HL-60 (cell line): ENCODE measurements at regions not wholly inside any gene's neighbourhood (a gene's known extent, or its start where the extent isn't known, plus 50 kb on each side); places are given as distances from the start of the nearest gene placed in this dataset.
"Not testable (repeated sequence)": the region's sequence is repeated elsewhere in the genome, so short reads cannot be mapped to it uniquely, and the experiment has no call there.

ENCODE experiments used
- DNase-seq, 2 experiments: peaks; one replicate each; pipeline ENCODE4 v3.0.0-alpha.2; 2010 to 2020; ENCODE audit warnings: low read depth in 1 of 2, low spot score in 1 of 2
- H3K27ac ChIP-seq: fragments of 250-450 bp; sonication (Bioruptor Pico); replicated peaks from 2 replicates; pipeline ENCODE4 v1.5.1; 2020; ENCODE audit warnings: mild to moderate bottlenecking, moderate library complexity
- H3K27me3 ChIP-seq: fragments of 250-450 bp; sonication (Bioruptor Pico); 2 replicates; pipeline ENCODE4 v1.5.1; 2021; ENCODE audit warnings: mild to moderate bottlenecking, moderate library complexity; ENCODE audit not compliant: insufficient read depth, poor library complexity, severe bottlenecking
- H3K4me3 ChIP-seq: replicated peaks from 2 replicates; pipeline ENCODE4 v1.5.1; 2011; ENCODE audit warnings: mild to moderate bottlenecking, control low read depth, low read length; ENCODE audit not compliant: insufficient read depth
- CTCF ChIP-seq: IDR thresholded peaks from one replicate; pipeline ENCODE4 v1.5.1; 2011; ENCODE audit warnings: low read length, control low read depth, inconsistent platforms; ENCODE audit not compliant: insufficient read depth
- GABPA ChIP-seq: IDR thresholded peaks from 2 replicates; pipeline ENCODE4 v1.6.1; 2012; ENCODE audit warnings: low read depth
- POLR2AphosphoS5 ChIP-seq: IDR thresholded peaks from 2 replicates; pipeline ENCODE4 v1.6.1; 2012; ENCODE audit warnings: low read depth
- SPI1 ChIP-seq: IDR thresholded peaks from 2 replicates; pipeline ENCODE4 v1.6.1; 2012; ENCODE audit warnings: low read depth, mild to moderate bottlenecking, borderline replicate concordance
- TF ChIP-seq, protein P1 (sequence below): IDR thresholded peaks from 2 replicates; pipeline ENCODE4 v1.6.1; 2012; ENCODE audit warnings: low read depth; ENCODE audit not compliant: insufficient replicate concordance

GRCh38 chr4:159027535-159027934 is 75.3 kb upstream of the RAPGEF2 start:
- H3K4me3 ChIP-seq, result no peak overlapping the region
- H3K27ac ChIP-seq, result no peak overlapping the region
- no peaks in the 10 kb centered on the region for H3K27me3 ChIP-seq
- TF ChIP-seq, protein P1, sequence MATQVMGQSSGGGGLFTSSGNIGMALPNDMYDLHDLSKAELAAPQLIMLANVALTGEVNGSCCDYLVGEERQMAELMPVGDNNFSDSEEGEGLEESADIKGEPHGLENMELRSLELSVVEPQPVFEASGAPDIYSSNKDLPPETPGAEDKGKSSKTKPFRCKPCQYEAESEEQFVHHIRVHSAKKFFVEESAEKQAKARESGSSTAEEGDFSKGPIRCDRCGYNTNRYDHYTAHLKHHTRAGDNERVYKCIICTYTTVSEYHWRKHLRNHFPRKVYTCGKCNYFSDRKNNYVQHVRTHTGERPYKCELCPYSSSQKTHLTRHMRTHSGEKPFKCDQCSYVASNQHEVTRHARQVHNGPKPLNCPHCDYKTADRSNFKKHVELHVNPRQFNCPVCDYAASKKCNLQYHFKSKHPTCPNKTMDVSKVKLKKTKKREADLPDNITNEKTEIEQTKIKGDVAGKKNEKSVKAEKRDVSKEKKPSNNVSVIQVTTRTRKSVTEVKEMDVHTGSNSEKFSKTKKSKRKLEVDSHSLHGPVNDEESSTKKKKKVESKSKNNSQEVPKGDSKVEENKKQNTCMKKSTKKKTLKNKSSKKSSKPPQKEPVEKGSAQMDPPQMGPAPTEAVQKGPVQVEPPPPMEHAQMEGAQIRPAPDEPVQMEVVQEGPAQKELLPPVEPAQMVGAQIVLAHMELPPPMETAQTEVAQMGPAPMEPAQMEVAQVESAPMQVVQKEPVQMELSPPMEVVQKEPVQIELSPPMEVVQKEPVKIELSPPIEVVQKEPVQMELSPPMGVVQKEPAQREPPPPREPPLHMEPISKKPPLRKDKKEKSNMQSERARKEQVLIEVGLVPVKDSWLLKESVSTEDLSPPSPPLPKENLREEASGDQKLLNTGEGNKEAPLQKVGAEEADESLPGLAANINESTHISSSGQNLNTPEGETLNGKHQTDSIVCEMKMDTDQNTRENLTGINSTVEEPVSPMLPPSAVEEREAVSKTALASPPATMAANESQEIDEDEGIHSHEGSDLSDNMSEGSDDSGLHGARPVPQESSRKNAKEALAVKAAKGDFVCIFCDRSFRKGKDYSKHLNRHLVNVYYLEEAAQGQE, result no peak
- no peak for TF ChIP-seq SPI1
- no peak for TF ChIP-seq POLR2AphosphoS5
- no peak for TF ChIP-seq GABPA
- no peak for TF ChIP-seq CTCF
- DNase-seq, result no peak

GRCh38 chr4:159029481-159029880 is 73.4 kb upstream of the RAPGEF2 start:
- Histone ChIP-seq H3K27ac (no peak overlapping the region), H3K27me3 (no peaks in the 10 kb centered on the region), H3K4me3 (no peak overlapping the region)
- TF ChIP-seq SPI1 (no peak), GABPA (no peak), POLR2AphosphoS5 (no peak), CTCF (no peak)
- TF ChIP-seq, protein P1, result no peak
- no peak for DNase-seq

- not testable (repeated sequence) for H3K4me3 ChIP-seq, H3K27ac ChIP-seq, H3K27me3 ChIP-seq, DNase-seq
Measured at GRCh38 chr4:159030297-159030696, 72.6 kb upstream of the RAPGEF2 start.

DNA sequence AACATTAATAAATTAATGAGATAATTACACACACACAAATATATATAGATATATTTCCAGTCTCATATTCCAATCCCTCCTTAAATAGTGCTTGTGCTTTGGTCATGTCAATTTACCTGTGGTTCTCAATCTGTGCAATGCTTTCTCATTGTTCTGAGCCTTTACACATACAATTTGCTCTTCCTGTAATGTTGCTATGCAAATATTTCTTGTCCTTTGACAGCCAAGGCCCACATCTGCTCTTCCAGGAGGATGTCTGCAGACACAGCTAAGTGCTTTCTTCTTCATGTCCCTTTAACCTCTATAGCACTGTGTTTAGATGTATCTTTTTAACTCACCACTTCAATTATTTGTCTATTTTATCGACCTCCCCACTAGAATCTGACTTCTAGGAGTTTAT is 67.3 kb upstream of the RAPGEF2 start:
- Histone ChIP-seq H3K27ac (no peak overlapping the region), H3K27me3 (no peaks in the 10 kb centered on the region), H3K4me3 (no peak overlapping the region)
- DNase-seq, result no peak
- TF ChIP-seq SPI1 (no peak), CTCF (no peak), GABPA (no peak), POLR2AphosphoS5 (no peak)
- TF ChIP-seq, protein P1, result no peak
